H1 (cell line): ENCODE measurements at regions not wholly inside any gene's neighbourhood (a gene's known extent, or its start where the extent isn't known, plus 50 kb on each side); places are given as distances from the start of the nearest gene placed in this dataset.

Experiments
- CTCF ChIA-PET: fragments of 300-600 bp; sonication (Branson Sonifier 250); formaldehyde crosslinking; loops from one replicate; lab custom pipeline; 2021; ENCODE audit not compliant: partially characterized antibody; lab: Charles Lee
- POLR2A ChIA-PET: fragments of 300-600 bp; sonication (Branson Sonifier 250); formaldehyde crosslinking; loops from one replicate; lab custom pipeline; 2021; ENCODE audit warnings: inconsistent platforms; ENCODE audit not compliant: partially characterized antibody; lab: Charles Lee
- DNase-seq, 2 experiments: peaks; one replicate each; pipeline versions ENCODE4 v3.0.0 to v3.0.0-alpha.2; 2010 to 2022; ENCODE audit warnings: low spot score in 2 of 2, low read depth in 1 of 2, mixed read lengths in 1 of 2
- FAIRE-seq: peaks from 2 replicates; lab custom pipeline; 2011; peaks lifted over from hg19 to GRCh38; lab: Jason Lieb, UNC
- H2AFZ ChIP-seq: 2 replicates; pipeline ENCODE4 v1.8.1; 2012; ENCODE audit warnings: low read length, inconsistent platforms
- H2AK5ac ChIP-seq: 2 replicates; pipeline ENCODE4 v1.6.1; 2013; ENCODE audit warnings: low read depth, low read length
- H2BK120ac ChIP-seq: replicated peaks from 2 replicates; pipeline ENCODE3; 2013; ENCODE audit warnings: low read depth, low read length, inconsistent platforms
- H2BK12ac ChIP-seq: 2 replicates; pipeline ENCODE4 v1.6.1; 2013; ENCODE audit warnings: low read depth, low read length
- H2BK15ac ChIP-seq: 2 replicates; pipeline ENCODE4 v1.6.1; 2013; ENCODE audit warnings: low read length
- H2BK20ac ChIP-seq: 2 replicates; pipeline ENCODE4 v1.6.1; 2013; ENCODE audit warnings: low read length
- H2BK5ac ChIP-seq: 2 replicates; pipeline ENCODE4 v1.6.1; 2013; ENCODE audit warnings: low read depth, low read length
- H3K14ac ChIP-seq: 2 replicates; pipeline ENCODE4 v1.6.1; 2013; ENCODE audit warnings: inconsistent platforms; ENCODE audit not compliant: insufficient read length
- H3K18ac ChIP-seq: 2 replicates; pipeline ENCODE4 v1.6.1; 2013; ENCODE audit warnings: low read length; ENCODE audit errors: extremely low read depth
- H3K23ac ChIP-seq: 2 replicates; pipeline ENCODE4 v1.6.1; 2013; ENCODE audit warnings: inconsistent platforms; ENCODE audit not compliant: insufficient read length
- H3K23me2 ChIP-seq: 2 replicates; pipeline ENCODE4 v1.6.1; 2013; ENCODE audit warnings: low read depth, low read length
- H3K27ac ChIP-seq: 2 replicates; pipeline ENCODE4 v1.6.1; 2011; ENCODE audit warnings: low read depth, low read length, inconsistent platforms
- H3K27me3 ChIP-seq, 4 experiments: replicated peaks in 1 of 4; 1 replicate in 1 of 4; 2 replicates in 3 of 4; pipeline versions ENCODE4 v1.6.1 to v1.8.1; 2011 to 2013; ENCODE audit warnings: low read length in 3 of 4, mild to moderate bottlenecking in 3 of 4, inconsistent platforms in 2 of 4, mixed read lengths in 2 of 4, moderate library complexity in 1 of 4; ENCODE audit not compliant: control insufficient read depth in 3 of 4, insufficient read depth in 3 of 4; ENCODE audit errors: extremely low read depth in 1 of 4
- H3K36me3 ChIP-seq, 4 experiments: 2 replicates each; pipeline versions ENCODE4 v1.6.1 to v1.8.1; 2011 to 2013; ENCODE audit warnings: mild to moderate bottlenecking in 4 of 4, low read length in 3 of 4, moderate library complexity in 2 of 4, control low read depth in 1 of 4, inconsistent platforms in 1 of 4; ENCODE audit not compliant: insufficient read depth in 4 of 4, control insufficient read depth in 2 of 4
- H3K4ac ChIP-seq: replicated peaks from 2 replicates; pipeline ENCODE3; 2013; ENCODE audit warnings: low read length, low read depth, mixed read lengths, inconsistent platforms; ENCODE audit not compliant: insufficient read length
- H3K4me1 ChIP-seq, 4 experiments: replicated peaks in 1 of 4; 1 replicate in 1 of 4; 2 replicates in 3 of 4; pipeline versions ENCODE4 v1.6.1 to v1.8.1; 2011 to 2013; ENCODE audit warnings: low read length in 3 of 4, inconsistent platforms in 2 of 4, mixed read lengths in 1 of 4; ENCODE audit not compliant: insufficient read depth in 4 of 4, control insufficient read depth in 3 of 4
- H3K4me2 ChIP-seq, 2 experiments: 2 replicates each; pipeline versions ENCODE4 v1.6.1 to v1.8.1; 2011 to 2013; ENCODE audit warnings: low read depth in 2 of 2, low read length in 2 of 2, control low read depth in 1 of 2, inconsistent platforms in 1 of 2, mild to moderate bottlenecking in 1 of 2; ENCODE audit not compliant: insufficient read depth in 1 of 2
- H3K4me3 ChIP-seq, 4 experiments: fragments of 200-600, 300-600 bp in 1 of 4; sonication (generic), shearing (Covaris generic), sonication (Bioruptor Twin) in 1 of 4; 2 replicates each; pipeline versions ENCODE4 v1.5.1 to v1.8.1; 2011 to 2016; ENCODE audit warnings: low read length in 4 of 4, low read depth in 3 of 4, control low read depth in 2 of 4, inconsistent platforms in 2 of 4, mild to moderate bottlenecking in 2 of 4, mixed read lengths in 1 of 4, moderate library complexity in 1 of 4; ENCODE audit not compliant: insufficient read depth in 2 of 4; ENCODE audit errors: extremely low read depth in 1 of 4
- H3K56ac ChIP-seq: replicated peaks from 2 replicates; pipeline ENCODE3; 2013; ENCODE audit warnings: low read depth, mild to moderate bottlenecking, mixed read lengths, low read length, inconsistent platforms; ENCODE audit not compliant: insufficient read length
- H3K79me1 ChIP-seq: 2 replicates; pipeline ENCODE4 v1.6.1; 2013; ENCODE audit warnings: low read depth, low read length, control low read depth
- H3K79me2 ChIP-seq, 2 experiments: 2 replicates each; pipeline versions ENCODE4 v1.6.1 to v1.8.1; 2012 to 2013; ENCODE audit warnings: low read length in 2 of 2, mild to moderate bottlenecking in 2 of 2, inconsistent platforms in 1 of 2; ENCODE audit not compliant: insufficient read depth in 2 of 2, control insufficient read depth in 1 of 2
- H3K9ac ChIP-seq, 4 experiments: replicated peaks in 1 of 4; 1 replicate in 1 of 4; 2 replicates in 3 of 4; pipeline versions ENCODE4 v1.6.1 to v1.8.1; 2011 to 2013; ENCODE audit warnings: low read depth in 3 of 4, low read length in 3 of 4, control low read depth in 2 of 4, mild to moderate bottlenecking in 2 of 4, moderate library complexity in 2 of 4, inconsistent platforms in 1 of 4; ENCODE audit errors: extremely low read depth in 1 of 4
- H3K9me3 ChIP-seq, 2 experiments: 2 replicates each; pipeline versions ENCODE4 v1.6.1 to v1.8.1; 2012 to 2013; ENCODE audit warnings: mild to moderate bottlenecking in 2 of 2, moderate library complexity in 2 of 2, control low read depth in 1 of 2, inconsistent platforms in 1 of 2, low read depth in 1 of 2, low read length in 1 of 2, mixed read lengths in 1 of 2; ENCODE audit not compliant: insufficient read depth in 2 of 2
- H4K20me1 ChIP-seq, 2 experiments: replicated peaks in 1 of 2; 2 replicates each; pipeline versions ENCODE3 to v1.8.1; 2011 to 2013; ENCODE audit warnings: inconsistent platforms in 2 of 2, low read length in 2 of 2, mild to moderate bottlenecking in 1 of 2; ENCODE audit not compliant: insufficient read depth in 2 of 2, control insufficient read depth in 1 of 2
- H4K5ac ChIP-seq: 2 replicates; pipeline ENCODE4 v1.6.1; 2013; ENCODE audit warnings: low read length, low read depth, mixed read lengths, inconsistent platforms; ENCODE audit not compliant: insufficient read length
- H4K8ac ChIP-seq: 2 replicates; pipeline ENCODE4 v1.8.0; 2013; ENCODE audit warnings: mild to moderate bottlenecking, moderate library complexity, low read length, inconsistent platforms; ENCODE audit not compliant: insufficient read depth; ENCODE audit errors: extremely low read depth
- H4K91ac ChIP-seq: replicated peaks from 2 replicates; pipeline ENCODE3; 2013; ENCODE audit warnings: low read length, mixed read lengths, inconsistent platforms; ENCODE audit not compliant: insufficient read length
- ASH2L ChIP-seq: fragments of 200-600, 300-600 bp; sonication (generic); IDR thresholded peaks from one replicate; pipeline ENCODE4 v1.7.1; 2017; ENCODE audit warnings: low read length
- CBX8 ChIP-seq: fragments of 300-800, 300-1000 bp; sonication (generic); IDR thresholded peaks from 2 replicates; pipeline ENCODE4 v1.7.1; 2016; ENCODE audit warnings: low read depth, low read length, borderline replicate concordance
- CHD1 ChIP-seq: IDR thresholded peaks from 2 replicates; pipeline ENCODE4 v1.6.1; 2012; ENCODE audit warnings: low read depth, low read length, improper control_type of control experiment
- GTF2F1 ChIP-seq: IDR thresholded peaks from 2 replicates; pipeline ENCODE4 v1.6.1; 2012; ENCODE audit warnings: low read depth, low read length, improper control_type of control experiment, borderline replicate concordance
- JUND ChIP-seq: IDR thresholded peaks from 2 replicates; pipeline ENCODE4 v1.6.1; 2011; ENCODE audit warnings: mild to moderate bottlenecking, improper control_type of control experiment, low read length
- KDM4A ChIP-seq: IDR thresholded peaks from one replicate; pipeline ENCODE4 v1.7.1; 2012; ENCODE audit warnings: low read depth, mild to moderate bottlenecking, moderate library complexity, low read length, inconsistent platforms; ENCODE audit not compliant: severe bottlenecking
- RAD21 ChIP-seq, 2 experiments: IDR thresholded peaks in 1 of 2; conservative IDR thresholded peaks in 1 of 2; 2 replicates each; pipeline ENCODE4 v1.6.1; 2011; ENCODE audit warnings: low read depth in 2 of 2, low read length in 2 of 2, improper control_type of control experiment in 1 of 2, inconsistent platforms in 1 of 2, mild to moderate bottlenecking in 1 of 2, moderate library complexity in 1 of 2
- RNF2 ChIP-seq: fragments of 200-900, 300-1000 bp; sonication (generic); IDR thresholded peaks from 2 replicates; pipeline ENCODE4 v1.7.1; 2016; ENCODE audit warnings: borderline replicate concordance, low read depth, mild to moderate bottlenecking, antibody characterized with exemption, low read length; ENCODE audit not compliant: poor library complexity, severe bottlenecking; ENCODE audit errors: missing control alignments
- RXRA ChIP-seq: IDR thresholded peaks from 2 replicates; pipeline ENCODE4 v1.6.1; 2011; ENCODE audit warnings: low read depth, mild to moderate bottlenecking, low read length, moderate library complexity; ENCODE audit not compliant: insufficient read depth
- SAP30 ChIP-seq: fragments of 300-600 bp; sonication (generic); IDR thresholded peaks from 2 replicates; pipeline ENCODE4 v1.7.1; 2012; ENCODE audit warnings: low read length, moderate library complexity, mild to moderate bottlenecking, inconsistent platforms; ENCODE audit not compliant: insufficient read depth, insufficient replicate concordance
- SIN3A ChIP-seq, 2 experiments: IDR thresholded peaks in 1 of 2; conservative IDR thresholded peaks in 1 of 2; 2 replicates each; pipeline ENCODE4 v1.6.1; 2011 to 2012; ENCODE audit warnings: low read length in 2 of 2, improper control_type of control experiment in 1 of 2, low read depth in 1 of 2, mild to moderate bottlenecking in 1 of 2
- SIX5 ChIP-seq: IDR thresholded peaks from 2 replicates; pipeline ENCODE4 v1.6.1; 2011; ENCODE audit warnings: mild to moderate bottlenecking, low read depth, low read length
- USF2 ChIP-seq: IDR thresholded peaks from 2 replicates; pipeline ENCODE4 v1.6.1; 2011; ENCODE audit warnings: low read length, improper control_type of control experiment
- YY1 ChIP-seq: IDR thresholded peaks from 2 replicates; pipeline ENCODE4 v1.6.1; 2011; ENCODE audit warnings: low read depth, mild to moderate bottlenecking, low read length

GRCh38 chr7:49422564-49422963, 350.9 kb upstream of the VWC2 start:
- Histone ChIP-seq H3K4me3 (no peak overlapping the region), H3K56ac (no peak overlapping the region), H2AK5ac (no peak overlapping the region), H2BK15ac (no peak overlapping the region), H2BK5ac (no peak overlapping the region), H4K91ac (no peak overlapping the region), H3K18ac (no peak overlapping the region), H3K23me2 (no peaks in the 10 kb centered on the region), H3K79me2 (no peaks in the 10 kb centered on the region), H3K4me2 (no peak overlapping the region), H3K9me3 (no peaks in the 10 kb centered on the region), H3K9ac (no peak overlapping the region), H3K14ac (no peak overlapping the region), H4K8ac (no peak overlapping the region), H2BK20ac (no peak overlapping the region), H4K5ac (no peak overlapping the region), H2AFZ (no peak overlapping the region), H3K23ac (no peak overlapping the region), H2BK12ac (no peak overlapping the region), H2BK120ac (no peak overlapping the region), H4K20me1 (no peaks in the 10 kb centered on the region), H3K79me1 (no peaks in the 10 kb centered on the region), H3K4ac (no peak overlapping the region), H3K4me1 (no peaks in the 10 kb centered on the region), H3K27ac (no peak overlapping the region), H3K36me3 (no peaks in the 10 kb centered on the region), H3K27me3 (no peaks in the 10 kb centered on the region)
- FAIRE-seq (no peak), DNase-seq (no peak)
- CTCF ChIA-PET = no interaction called here
- POLR2A ChIA-PET = no interaction called here
- TF ChIP-seq SIN3A (conservative IDR thresholded peaks at IDR 0.05 in 1 of 2, IDR thresholded peaks at IDR 0.05 in 1 of 2; ENCODE audit: low read depth in 1 of 2, low read length in 2 of 2) (no peak), RXRA (no peak), SIX5 (no peak), KDM4A (no peak), YY1 (no peak), CBX8 (no peak), RNF2 (no peak), ASH2L (no peak), SAP30 (no peak), USF2 (no peak), GTF2F1 (no peak), CHD1 (no peak), RAD21 (IDR thresholded peaks at IDR 0.05 in 1 of 2, conservative IDR thresholded peaks at IDR 0.05 in 1 of 2; ENCODE audit: low read depth in 2 of 2, low read length in 2 of 2) (no peak), JUND (no peak)
